ENCODE measurements at regions not wholly inside any gene's neighbourhood (a gene's known extent, or its start where the extent isn't known, plus 50 kb on each side); places are given as distances from the start of the nearest gene placed in this dataset.

DNA sequence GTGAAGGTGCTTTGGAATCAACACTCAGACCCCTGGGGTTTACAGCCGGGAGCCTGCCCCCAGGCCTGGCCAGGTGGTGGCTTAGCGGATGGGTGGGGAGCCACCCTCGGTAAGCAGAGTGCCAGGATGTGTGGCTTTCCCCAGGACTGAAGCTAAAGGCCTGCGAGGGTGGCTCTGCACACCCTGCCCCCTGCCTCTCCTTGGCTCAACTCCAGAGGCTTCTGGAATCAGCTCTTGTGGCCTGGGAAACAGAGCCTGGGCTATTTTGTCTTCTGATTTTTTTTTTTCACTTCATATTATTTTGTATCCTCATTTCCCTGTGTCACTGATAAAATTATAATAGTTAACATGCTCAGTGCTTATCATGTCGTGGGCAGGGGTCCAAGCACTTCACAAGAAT lies 79.8 kb downstream of the RHOB start:
- DNase-seq (ENCODE audit: low read depth) = no peak
- TF ChIP-seq, protein P1, sequence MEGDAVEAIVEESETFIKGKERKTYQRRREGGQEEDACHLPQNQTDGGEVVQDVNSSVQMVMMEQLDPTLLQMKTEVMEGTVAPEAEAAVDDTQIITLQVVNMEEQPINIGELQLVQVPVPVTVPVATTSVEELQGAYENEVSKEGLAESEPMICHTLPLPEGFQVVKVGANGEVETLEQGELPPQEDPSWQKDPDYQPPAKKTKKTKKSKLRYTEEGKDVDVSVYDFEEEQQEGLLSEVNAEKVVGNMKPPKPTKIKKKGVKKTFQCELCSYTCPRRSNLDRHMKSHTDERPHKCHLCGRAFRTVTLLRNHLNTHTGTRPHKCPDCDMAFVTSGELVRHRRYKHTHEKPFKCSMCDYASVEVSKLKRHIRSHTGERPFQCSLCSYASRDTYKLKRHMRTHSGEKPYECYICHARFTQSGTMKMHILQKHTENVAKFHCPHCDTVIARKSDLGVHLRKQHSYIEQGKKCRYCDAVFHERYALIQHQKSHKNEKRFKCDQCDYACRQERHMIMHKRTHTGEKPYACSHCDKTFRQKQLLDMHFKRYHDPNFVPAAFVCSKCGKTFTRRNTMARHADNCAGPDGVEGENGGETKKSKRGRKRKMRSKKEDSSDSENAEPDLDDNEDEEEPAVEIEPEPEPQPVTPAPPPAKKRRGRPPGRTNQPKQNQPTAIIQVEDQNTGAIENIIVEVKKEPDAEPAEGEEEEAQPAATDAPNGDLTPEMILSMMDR (conservative IDR thresholded peaks at IDR 0.05; ENCODE audit: low read depth, low read length) = no peak

DNA sequence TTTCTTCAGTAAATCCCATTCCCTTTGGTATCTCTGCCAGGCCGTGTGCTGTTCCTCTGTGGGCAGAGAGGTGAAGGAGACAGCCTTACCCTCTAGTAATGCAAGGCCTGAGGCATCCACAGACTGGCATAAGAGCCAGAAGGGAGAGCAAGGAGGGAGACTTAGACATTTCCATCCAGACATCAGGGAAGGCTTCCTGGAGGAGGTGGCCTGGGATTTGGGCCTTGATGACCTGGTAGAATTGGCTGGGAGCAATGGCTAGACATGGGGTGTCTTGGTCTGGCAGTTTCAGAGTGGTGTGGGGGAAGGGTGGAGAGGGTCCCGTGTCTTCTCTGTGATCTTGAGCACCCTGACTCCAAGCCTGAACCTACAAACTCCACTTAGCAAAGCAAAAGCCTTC lies 81.8 kb downstream of the RHOB start:
- no peak for DNase-seq (ENCODE audit: low read depth)
- no peak overlapping the region for H3K4me3 ChIP-seq (ENCODE audit: low read length)
- TF ChIP-seq, protein P1 (conservative IDR thresholded peaks at IDR 0.05; ENCODE audit: low read depth, low read length) = no peak

More for the DNA sequence above, 79.8 kb downstream of the RHOB start:
- no peak overlapping the region for H3K4me3 ChIP-seq (ENCODE audit: low read length)

DNA sequence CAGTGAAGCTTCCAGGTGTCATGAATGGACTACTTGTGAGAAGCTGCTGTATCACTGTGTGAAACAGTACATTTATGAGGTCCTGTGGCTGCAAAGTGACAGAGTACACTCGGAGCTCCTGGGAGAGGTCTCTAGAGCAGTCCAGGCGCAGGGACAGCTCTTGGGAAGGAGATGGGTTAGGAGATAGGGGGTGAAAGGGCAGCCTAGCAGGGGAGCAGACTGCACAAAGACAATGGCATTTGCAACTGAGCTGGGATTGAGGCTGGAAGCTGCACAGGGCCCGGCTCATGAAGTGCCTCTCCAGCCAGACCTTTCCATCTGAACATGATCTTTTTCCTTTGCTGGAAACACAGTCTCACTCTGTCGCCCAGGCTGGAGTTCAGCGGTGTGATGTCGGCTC lies 83.6 kb downstream of the RHOB start:
- DNase-seq (ENCODE audit: low read depth) = no peak
- no peak overlapping the region for H3K4me3 ChIP-seq (ENCODE audit: low read length)
- TF ChIP-seq, protein P1 (conservative IDR thresholded peaks at IDR 0.05; ENCODE audit: low read depth, low read length) = no peak

DNA sequence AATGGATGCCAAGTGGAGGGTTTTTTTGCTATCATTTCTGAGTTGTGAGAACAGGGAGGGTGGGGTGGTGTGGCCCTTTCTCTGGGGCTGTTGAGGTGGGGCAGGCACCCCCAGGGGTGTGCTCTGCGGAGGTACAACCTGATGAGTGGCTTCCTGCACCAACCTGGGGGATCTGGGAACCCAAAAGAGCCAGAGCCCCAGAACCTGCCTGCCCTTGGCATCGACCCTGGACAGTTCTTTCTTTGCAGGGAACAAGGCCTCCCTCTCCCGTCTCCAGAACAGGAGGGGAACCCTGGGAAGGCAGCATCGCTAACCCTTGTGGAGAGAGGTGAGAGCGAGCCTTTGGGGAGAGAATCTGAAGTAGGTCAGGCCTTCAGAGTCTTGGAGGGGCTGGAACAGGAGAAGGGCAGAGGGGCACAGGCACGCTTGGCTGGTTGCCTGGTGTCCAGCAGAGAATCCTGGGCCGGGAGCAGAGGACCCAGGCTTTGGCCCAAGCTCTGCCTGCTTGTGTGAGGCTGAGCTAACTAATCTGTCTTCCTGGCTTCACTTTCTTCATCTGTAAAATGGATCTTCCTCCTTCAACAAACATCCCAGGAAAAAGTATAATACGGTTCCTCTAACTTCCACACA lies 84.9 kb downstream of the RHOB start:
- H3K4me3 ChIP-seq (ENCODE audit: low read length) = no peak overlapping the region
- DNase-seq (ENCODE audit: low read depth) = no peak
- TF ChIP-seq, protein P1 (conservative IDR thresholded peaks at IDR 0.05; ENCODE audit: low read depth, low read length) = no peak

DNA sequence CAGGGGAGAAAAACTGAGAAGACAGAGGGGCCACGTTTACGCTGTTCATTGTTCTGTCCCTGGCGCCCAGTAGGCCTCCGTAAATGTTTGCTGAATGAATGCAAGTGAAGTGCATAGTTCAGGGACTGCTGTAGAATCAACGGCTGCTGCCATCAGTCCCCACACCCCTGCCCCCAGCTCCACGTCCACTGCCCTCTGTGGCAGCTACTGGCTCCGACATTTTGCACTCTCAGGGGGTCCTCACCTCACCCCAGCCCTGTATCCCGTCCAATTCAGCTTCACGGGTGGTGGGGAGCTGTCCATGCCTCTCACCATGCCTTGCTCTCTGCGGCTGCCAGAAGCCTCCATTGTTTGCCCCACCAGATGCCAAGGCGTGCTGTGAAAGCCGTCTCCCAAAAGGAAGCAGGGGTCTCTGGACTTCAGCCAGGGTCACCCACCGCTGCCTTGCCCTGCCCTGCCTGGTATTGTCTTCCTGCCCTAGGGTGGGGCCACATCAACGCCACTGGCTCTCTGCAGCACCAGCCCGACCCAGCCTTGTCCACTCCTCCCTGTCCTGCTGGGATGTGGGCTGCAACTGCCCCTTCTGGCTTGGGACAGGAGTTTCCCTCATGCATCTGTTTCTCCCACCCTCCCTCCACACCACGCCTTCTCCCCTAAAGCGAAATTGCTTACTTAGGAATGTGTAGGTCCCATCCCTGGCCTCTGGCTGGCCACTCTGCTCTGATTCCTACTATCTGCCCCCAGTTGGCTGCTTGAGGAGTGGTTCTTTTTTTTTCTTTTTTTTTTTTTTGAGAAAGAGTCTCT lies 86.0 kb downstream of the RHOB start:
- no peak overlapping the region for H3K4me3 ChIP-seq (ENCODE audit: low read length)
- TF ChIP-seq, protein P1 (conservative IDR thresholded peaks at IDR 0.05; ENCODE audit: low read depth, low read length) = no peak
- no peak for DNase-seq (ENCODE audit: low read depth)

DNA sequence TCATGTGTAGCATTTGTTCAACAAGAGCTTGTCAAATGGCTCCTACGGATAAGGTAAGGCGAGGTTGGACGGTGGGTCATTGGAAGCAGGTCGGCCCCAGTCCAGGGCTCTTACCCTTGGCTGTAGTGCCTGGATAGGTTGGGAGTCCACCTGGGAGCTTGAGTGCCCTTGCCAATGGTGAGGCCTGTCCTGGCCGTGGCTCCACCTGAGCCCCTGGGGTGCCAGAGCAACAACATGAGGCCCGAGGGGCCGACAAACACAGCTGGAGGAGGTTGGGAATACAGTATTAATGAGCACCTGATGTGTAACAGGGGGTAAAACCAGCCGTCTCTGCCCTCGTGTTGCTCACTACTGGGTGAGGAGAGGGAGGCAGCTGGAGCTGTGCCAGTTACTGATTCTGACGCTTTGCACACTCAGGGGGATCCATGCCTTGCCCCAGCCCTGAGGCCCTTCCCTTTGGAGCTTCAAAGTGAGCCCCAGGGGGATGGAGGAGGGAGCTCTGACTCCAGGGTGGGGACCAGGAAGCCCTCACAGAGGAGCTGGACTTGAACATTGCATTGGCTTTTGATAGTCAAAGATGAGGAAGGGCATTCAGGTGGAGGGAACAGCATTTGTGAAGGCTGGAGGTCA lies 87.2 kb downstream of the RHOB start:
- TF ChIP-seq, protein P1 (conservative IDR thresholded peaks at IDR 0.05; ENCODE audit: low read depth, low read length) = no peak

More for the DNA sequence above, 87.2 kb downstream of the RHOB start:
- no peak for DNase-seq (ENCODE audit: low read depth)
- H3K4me3 ChIP-seq (ENCODE audit: low read length) = no peak overlapping the region
